C4-2B (cell line): ENCODE measurements at regions not wholly inside any gene's neighbourhood (a gene's known extent, or its start where the extent isn't known, plus 50 kb on each side); places are given as distances from the start of the nearest gene placed in this dataset.

ENCODE experiments used
- CTCF ChIP-seq: fragments of 450-650 bp; conservative IDR thresholded peaks from 2 replicates; pipeline ENCODE4 v1.5.1; 2017; ENCODE audit warnings: mild to moderate bottlenecking
- ZFX ChIP-seq: fragments of 450-650 bp; IDR thresholded peaks from 2 replicates; pipeline ENCODE4 v1.6.1; 2017

DNA sequence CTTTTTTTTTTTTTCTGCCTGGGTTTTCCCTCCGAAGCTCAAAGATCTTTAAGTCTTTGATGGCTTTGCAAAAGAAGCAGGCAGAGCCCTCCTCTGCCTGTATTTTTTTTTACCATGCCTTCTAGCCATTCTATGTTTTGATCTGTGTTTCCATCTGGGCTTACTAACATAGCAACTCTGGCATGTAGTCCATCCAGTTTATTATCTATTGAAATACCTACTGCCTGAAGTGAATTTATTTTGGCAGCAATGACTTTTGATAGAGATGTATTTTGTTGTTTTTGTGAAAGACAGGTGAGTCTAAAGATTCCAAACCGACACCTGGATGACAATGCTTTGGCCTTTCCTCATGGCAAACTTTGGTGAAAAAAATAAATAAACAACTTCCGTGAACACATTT lies 1157.7 kb upstream of the MAP3K7 start:
- TF ChIP-seq CTCF (no peak), ZFX (no peak)
